H9 (cell line): ENCODE measurements at regions not wholly inside any gene's neighbourhood (a gene's known extent, or its start where the extent isn't known, plus 50 kb on each side); places are given as distances from the start of the nearest gene placed in this dataset.
"Not testable (repeated sequence)": the region's sequence is repeated elsewhere in the genome, so short reads cannot be mapped to it uniquely, and the experiment has no call there.

ENCODE experiments used
- DNase-seq: peaks from one replicate; pipeline ENCODE4 v3.0.0-alpha.2; 2017
- H2AFZ ChIP-seq: one replicate; pipeline ENCODE4 v1.6.1; 2013; ENCODE audit warnings: mild to moderate bottlenecking, low read length, control low read depth, moderate library complexity
- H2AK5ac ChIP-seq: 2 replicates; pipeline ENCODE4 v1.6.1; 2013; ENCODE audit warnings: low read length, control low read depth, mixed read lengths; ENCODE audit not compliant: insufficient read length
- H2BK120ac ChIP-seq: one replicate; pipeline ENCODE4 v1.6.1; 2013; ENCODE audit warnings: low read depth, mild to moderate bottlenecking, low read length, control low read depth, inconsistent platforms; ENCODE audit not compliant: poor library complexity, severe bottlenecking
- H2BK12ac ChIP-seq: 2 replicates; pipeline ENCODE4 v1.6.1; 2013; ENCODE audit warnings: low read length, control low read depth, mixed read lengths, low read depth; ENCODE audit not compliant: insufficient read length
- H2BK15ac ChIP-seq: 2 replicates; pipeline ENCODE4 v1.6.1; 2013; ENCODE audit warnings: low read depth, low read length, control low read depth
- H2BK20ac ChIP-seq: one replicate; pipeline ENCODE4 v1.6.1; 2013; ENCODE audit warnings: low read depth, mild to moderate bottlenecking, low read length, control low read depth, inconsistent platforms; ENCODE audit not compliant: poor library complexity, severe bottlenecking
- H2BK5ac ChIP-seq: 2 replicates; pipeline ENCODE4 v1.6.1; 2013; ENCODE audit warnings: low read length, control low read depth, mixed read lengths; ENCODE audit not compliant: insufficient read length
- H3K14ac ChIP-seq: 2 replicates; pipeline ENCODE4 v1.6.1; 2013; ENCODE audit warnings: low read length, control low read depth; ENCODE audit not compliant: insufficient read depth
- H3K18ac ChIP-seq: 2 replicates; pipeline ENCODE4 v1.6.1; 2013; ENCODE audit warnings: low read depth, mild to moderate bottlenecking, mixed read lengths, low read length, control low read depth; ENCODE audit not compliant: insufficient read length
- H3K23ac ChIP-seq: 2 replicates; pipeline ENCODE4 v1.6.1; 2013; ENCODE audit warnings: low read length, control low read depth, mixed read lengths, low read depth; ENCODE audit not compliant: insufficient read length
- H3K23me2 ChIP-seq: 2 replicates; pipeline ENCODE4 v1.6.1; 2013; ENCODE audit warnings: low read depth, mild to moderate bottlenecking, mixed read lengths, low read length, control low read depth; ENCODE audit not compliant: insufficient read length, poor library complexity, severe bottlenecking
- H3K27ac ChIP-seq: 2 replicates; pipeline ENCODE4 v1.5.1; 2013; ENCODE audit warnings: low read length, control low read depth, mixed read lengths, low read depth; ENCODE audit not compliant: insufficient read length
- H3K27me3 ChIP-seq: 2 replicates; pipeline ENCODE4 v1.6.1; 2013; ENCODE audit warnings: low read length, control low read depth, inconsistent platforms; ENCODE audit not compliant: insufficient read depth
- H3K4ac ChIP-seq: 2 replicates; pipeline ENCODE4 v1.6.1; 2013; ENCODE audit warnings: low read depth, mild to moderate bottlenecking, control low read depth, inconsistent platforms, low read length, moderate library complexity
- H3K4me1 ChIP-seq: 2 replicates; pipeline ENCODE4 v1.6.1; 2013; ENCODE audit warnings: low read length, control low read depth, inconsistent platforms; ENCODE audit not compliant: insufficient read depth
- H3K4me2 ChIP-seq: 2 replicates; pipeline ENCODE4 v1.6.1; 2013; ENCODE audit warnings: low read length, control low read depth, mixed read lengths; ENCODE audit not compliant: insufficient read length, insufficient read depth
- H3K56ac ChIP-seq: 2 replicates; pipeline ENCODE4 v1.6.1; 2013; ENCODE audit warnings: low read depth, mild to moderate bottlenecking, mixed read lengths, low read length, control low read depth; ENCODE audit not compliant: insufficient read length
- H3K79me1 ChIP-seq: 2 replicates; pipeline ENCODE4 v1.6.1; 2013; ENCODE audit warnings: low read depth, mild to moderate bottlenecking, moderate library complexity, low read length, control low read depth, inconsistent platforms; ENCODE audit not compliant: insufficient read depth, poor library complexity, severe bottlenecking
- H3K79me2 ChIP-seq: 2 replicates; pipeline ENCODE4 v1.6.1; 2013; ENCODE audit warnings: low read length, control low read depth, inconsistent platforms; ENCODE audit not compliant: insufficient read depth
- H3K9ac ChIP-seq: 2 replicates; pipeline ENCODE4 v1.6.1; 2013; ENCODE audit warnings: low read length, control low read depth, mixed read lengths; ENCODE audit not compliant: insufficient read length; ENCODE audit errors: extremely low read depth
- H3K9me3 ChIP-seq: one replicate; pipeline ENCODE4 v1.6.1; 2013; ENCODE audit warnings: low read depth, low read length, inconsistent platforms; ENCODE audit not compliant: control insufficient read depth
- H3T11ph ChIP-seq: one replicate; pipeline ENCODE4 v1.6.1; 2013; ENCODE audit warnings: mild to moderate bottlenecking, low read length, control low read depth, inconsistent platforms
- H4K20me1 ChIP-seq: one replicate; pipeline ENCODE4 v1.6.1; 2013; ENCODE audit not compliant: control insufficient read depth, insufficient read length, insufficient read depth
- H4K5ac ChIP-seq: 2 replicates; pipeline ENCODE4 v1.6.1; 2013; ENCODE audit warnings: low read depth, mild to moderate bottlenecking, mixed read lengths, low read length, control low read depth; ENCODE audit not compliant: insufficient read length
- H4K8ac ChIP-seq: replicated peaks from 2 replicates; pipeline ENCODE4 v1.6.1; 2013; ENCODE audit warnings: low read length, control low read depth, mixed read lengths, low read depth; ENCODE audit not compliant: insufficient read length
- H4K91ac ChIP-seq: 2 replicates; pipeline ENCODE4 v1.6.1; 2013; ENCODE audit warnings: low read depth, mild to moderate bottlenecking, moderate library complexity, mixed read lengths, low read length, control low read depth; ENCODE audit not compliant: insufficient read length
- H3K27ac Mint-ChIP-seq, 3 experiments: 2 replicates in 2 of 3; 3 replicates in 1 of 3; pipeline ENCODE4 v1.8.0; 2020 to 2021; ENCODE audit warnings: mixed read lengths in 3 of 3, mild to moderate bottlenecking in 1 of 3, moderate library complexity in 1 of 3
- H3K27me3 Mint-ChIP-seq: 2 replicates; pipeline ENCODE4 v1.8.0; 2021; ENCODE audit warnings: low read depth, mild to moderate bottlenecking, moderate library complexity, mixed read lengths
- H3K36me3 Mint-ChIP-seq, 3 experiments: 2 replicates in 2 of 3; 3 replicates in 1 of 3; pipeline ENCODE4 v1.8.0; 2020 to 2021; ENCODE audit warnings: low read depth in 3 of 3, mixed read lengths in 3 of 3; ENCODE audit not compliant: insufficient read depth in 1 of 3
- H3K4me1 Mint-ChIP-seq, 2 experiments: 2 replicates each; pipeline ENCODE4 v1.8.0; 2020; ENCODE audit warnings: mixed read lengths in 2 of 2
- H3K4me3 Mint-ChIP-seq, 2 experiments: 2 replicates in 1 of 2; 3 replicates in 1 of 2; pipeline ENCODE4 v1.8.0; 2020 to 2021; ENCODE audit warnings: mild to moderate bottlenecking in 2 of 2, mixed read lengths in 2 of 2, moderate library complexity in 1 of 2
- H3K9me3 Mint-ChIP-seq, 2 experiments: 2 replicates in 1 of 2; 3 replicates in 1 of 2; pipeline ENCODE4 v1.8.0; 2020; ENCODE audit warnings: mild to moderate bottlenecking in 2 of 2, mixed read lengths in 2 of 2, moderate library complexity in 1 of 2
- WGBS: extraction: QIAGEN DNeasy Blood & Tissue Kit; methylation state at CpG from one replicate; pipeline ENCODE4 v1.1.7; 2013; ENCODE audit warnings: missing lambda C conversion rate, low lambda C conversion rate, mixed read lengths; ENCODE audit not compliant: insufficient read length; ENCODE audit errors: extremely low coverage; 5-methylcytosine and 5-hydroxymethylcytosine counted together
- TF ChIP-seq, protein P1 (sequence below): fragments of 200-600 bp; sonication (generic); conservative IDR thresholded peaks from 3 replicates; pipeline ENCODE4 v1.8.0; 2021; ENCODE audit warnings: antibody characterized with exemption, mild to moderate bottlenecking

DNA sequence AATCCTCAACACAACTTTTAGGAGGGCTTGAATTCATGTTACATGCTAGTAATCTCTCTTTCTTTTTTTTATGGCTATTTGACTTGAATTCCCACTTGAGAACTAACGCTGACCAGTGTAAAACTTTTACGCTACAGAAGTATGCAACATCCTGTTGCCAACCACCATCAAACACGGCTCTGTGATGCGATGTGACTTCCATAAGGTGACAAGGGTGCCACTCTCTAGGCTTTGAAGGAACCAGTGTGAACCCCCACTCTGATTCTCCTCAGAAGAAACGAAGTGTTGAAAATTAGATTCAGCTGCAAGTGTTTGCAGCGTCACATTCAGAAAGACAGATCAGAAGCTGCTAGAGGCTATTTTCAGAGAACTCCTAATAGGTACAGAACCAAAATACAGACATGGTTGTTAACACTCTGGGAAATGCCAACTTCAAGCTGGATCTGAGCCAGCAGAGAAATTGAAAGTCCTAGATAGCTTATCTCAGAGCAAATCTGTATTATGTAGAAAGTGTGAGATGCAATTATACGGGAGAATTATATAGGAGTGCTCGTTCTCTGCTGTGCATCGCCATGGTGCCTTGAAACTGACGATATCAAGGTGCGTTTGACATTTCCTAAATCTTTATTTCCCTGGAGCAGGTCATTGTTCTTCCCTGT is 271.2 kb downstream of the LPIN1 start:
- no peak overlapping the region for H3K27ac Mint-ChIP-seq
- no peak for DNase-seq
- no peaks in the 10 kb centered on the region for H3K27me3 ChIP-seq
- no peaks in the 10 kb centered on the region; the same call in 1 of the 2 replicates for H3K27me3 Mint-ChIP-seq
- no peaks in the 10 kb centered on the region for H3K4me1 Mint-ChIP-seq
- no peak overlapping the region for H2BK15ac ChIP-seq
- peaks cover 6% of the 10 kb centered on the region for H3K9me3 ChIP-seq
- TF ChIP-seq, protein P1, sequence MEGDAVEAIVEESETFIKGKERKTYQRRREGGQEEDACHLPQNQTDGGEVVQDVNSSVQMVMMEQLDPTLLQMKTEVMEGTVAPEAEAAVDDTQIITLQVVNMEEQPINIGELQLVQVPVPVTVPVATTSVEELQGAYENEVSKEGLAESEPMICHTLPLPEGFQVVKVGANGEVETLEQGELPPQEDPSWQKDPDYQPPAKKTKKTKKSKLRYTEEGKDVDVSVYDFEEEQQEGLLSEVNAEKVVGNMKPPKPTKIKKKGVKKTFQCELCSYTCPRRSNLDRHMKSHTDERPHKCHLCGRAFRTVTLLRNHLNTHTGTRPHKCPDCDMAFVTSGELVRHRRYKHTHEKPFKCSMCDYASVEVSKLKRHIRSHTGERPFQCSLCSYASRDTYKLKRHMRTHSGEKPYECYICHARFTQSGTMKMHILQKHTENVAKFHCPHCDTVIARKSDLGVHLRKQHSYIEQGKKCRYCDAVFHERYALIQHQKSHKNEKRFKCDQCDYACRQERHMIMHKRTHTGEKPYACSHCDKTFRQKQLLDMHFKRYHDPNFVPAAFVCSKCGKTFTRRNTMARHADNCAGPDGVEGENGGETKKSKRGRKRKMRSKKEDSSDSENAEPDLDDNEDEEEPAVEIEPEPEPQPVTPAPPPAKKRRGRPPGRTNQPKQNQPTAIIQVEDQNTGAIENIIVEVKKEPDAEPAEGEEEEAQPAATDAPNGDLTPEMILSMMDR, result no peak
- no peak overlapping the region for H2BK20ac ChIP-seq
- no peak overlapping the region for H2BK12ac ChIP-seq
- no peak overlapping the region for H3K56ac ChIP-seq
- no peaks in the 10 kb centered on the region for H3K23me2 ChIP-seq
- H2BK120ac ChIP-seq, result no peak overlapping the region
- H3T11ph ChIP-seq, result no peak overlapping the region
- H3K4me3 Mint-ChIP-seq, result no peak overlapping the region
- peaks cover 14 to 23% (median 23%) of the 10 kb centered on the region in 3 experiments for H3K36me3 Mint-ChIP-seq
- no peak overlapping the region for H4K8ac ChIP-seq
- H3K79me2 ChIP-seq, result no peaks in the 10 kb centered on the region
- H3K4ac ChIP-seq, result no peak overlapping the region
- no peak overlapping the region for H3K27ac ChIP-seq
- H3K4me1 ChIP-seq, result no peaks in the 10 kb centered on the region
- no peak overlapping the region for H4K91ac ChIP-seq
- H3K9ac ChIP-seq, result no peak overlapping the region
- peaks cover 23 to 28% of the 10 kb centered on the region in 2 experiments for H3K9me3 Mint-ChIP-seq
- H3K4me2 ChIP-seq, result no peak overlapping the region
- no peak overlapping the region for H4K5ac ChIP-seq
- no peak overlapping the region for H2BK5ac ChIP-seq
- H2AFZ ChIP-seq, result no peak overlapping the region
- H2AK5ac ChIP-seq, result no peak overlapping the region
- H3K14ac ChIP-seq, result no peak overlapping the region
- H3K79me1 ChIP-seq, result no peaks in the 10 kb centered on the region
- no peak overlapping the region for H3K23ac ChIP-seq
- WGBS, result no CpG with 5 or more reads among the region's 11 CpGs
- H4K20me1 ChIP-seq, result no peaks in the 10 kb centered on the region
- no peak overlapping the region for H3K18ac ChIP-seq

DNA sequence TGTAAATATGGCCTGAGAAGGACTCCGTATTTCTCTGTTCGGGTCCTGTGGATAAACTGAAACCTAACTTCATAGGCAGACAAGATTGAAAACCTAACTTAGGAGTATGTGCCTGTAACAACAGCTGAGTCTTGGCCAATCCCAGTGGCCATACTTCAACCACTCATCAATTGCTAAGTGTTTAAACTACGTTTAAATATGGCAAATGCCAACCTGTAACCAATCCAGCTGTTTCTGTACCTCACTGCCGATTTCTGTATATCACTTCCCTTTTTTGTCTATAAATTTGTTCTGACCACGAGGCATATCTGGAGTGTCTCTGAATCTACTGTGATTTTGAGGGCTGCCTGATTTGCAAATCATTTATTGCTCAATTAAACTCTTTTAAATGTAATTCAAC is 272.3 kb downstream of the LPIN1 start:
- Mint-ChIP-seq H3K9me3 (peaks cover 23 to 35% of the 10 kb centered on the region in 2 experiments), H3K36me3 (peaks cover 15 to 29% (median 23%) of the 10 kb centered on the region in 3 experiments)
- not testable (repeated sequence) for H4K5ac ChIP-seq, H3K9ac ChIP-seq, H3K23me2 ChIP-seq, H3K27me3 Mint-ChIP-seq, H3K79me1 ChIP-seq, H3K4me1 Mint-ChIP-seq, H3T11ph ChIP-seq, H3K4me1 ChIP-seq, H3K27ac ChIP-seq, H3K18ac ChIP-seq, H2BK20ac ChIP-seq, H2BK5ac ChIP-seq, H3K4me2 ChIP-seq, H3K27me3 ChIP-seq, H3K14ac ChIP-seq, H3K9me3 ChIP-seq, H3K79me2 ChIP-seq, DNase-seq, H2BK15ac ChIP-seq, H3K4me3 Mint-ChIP-seq, H3K56ac ChIP-seq, H2AFZ ChIP-seq, H4K91ac ChIP-seq, H2AK5ac ChIP-seq, H4K20me1 ChIP-seq, H2BK12ac ChIP-seq, H3K23ac ChIP-seq, H2BK120ac ChIP-seq, H3K27ac Mint-ChIP-seq, H4K8ac ChIP-seq, H3K4ac ChIP-seq
- no CpG with 5 or more reads among the region's 5 CpGs for WGBS
